CD4-positive, alpha-beta T cell treated with Interleukin-2 at 100 ng/mL for 4 hours (primary cell): ENCODE measurements at regions not wholly inside any gene's neighbourhood (a gene's known extent, or its start where the extent isn't known, plus 50 kb on each side); places are given as distances from the start of the nearest gene placed in this dataset.

Experiments used
- DNase-seq: peaks from one replicate; pipeline ENCODE4 v3.0.0-alpha.2; 2020; ENCODE audit warnings: low spot score

DNA sequence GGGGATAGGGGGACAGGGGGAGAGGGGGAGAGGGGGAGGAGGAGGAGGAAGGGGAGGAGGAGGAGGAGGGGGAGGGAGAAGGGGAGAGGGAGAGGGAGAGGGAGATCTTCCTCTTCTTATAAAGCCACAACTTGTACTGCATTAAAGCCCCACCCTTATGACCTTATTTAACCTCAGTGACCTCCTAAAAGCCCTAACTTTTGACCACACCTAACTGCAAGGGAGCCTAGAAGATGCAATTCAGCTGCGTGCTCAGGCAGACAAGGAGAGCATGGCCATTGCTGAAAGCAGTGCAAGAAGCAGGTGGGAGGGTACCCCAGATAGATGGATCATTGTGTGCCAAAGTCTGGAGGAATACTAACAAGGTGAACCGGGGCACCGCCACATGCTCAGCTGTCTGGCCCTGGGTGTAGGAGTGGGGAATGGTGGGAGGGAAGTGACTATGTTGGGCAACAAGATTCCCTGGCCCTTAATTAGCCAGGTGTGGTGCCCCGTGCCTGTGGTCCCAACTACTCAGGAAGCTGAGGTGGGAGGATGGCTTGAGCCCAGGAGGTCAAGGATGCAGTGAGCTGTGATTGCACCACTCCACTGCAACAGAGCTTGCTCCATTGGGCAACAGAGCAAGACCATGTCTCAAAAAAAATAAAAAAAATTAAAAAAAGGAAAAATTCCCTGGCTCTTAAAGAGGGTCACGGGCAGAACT lies 125.4 kb upstream of the BOD1 start:
- DNase-seq: no peak

DNA sequence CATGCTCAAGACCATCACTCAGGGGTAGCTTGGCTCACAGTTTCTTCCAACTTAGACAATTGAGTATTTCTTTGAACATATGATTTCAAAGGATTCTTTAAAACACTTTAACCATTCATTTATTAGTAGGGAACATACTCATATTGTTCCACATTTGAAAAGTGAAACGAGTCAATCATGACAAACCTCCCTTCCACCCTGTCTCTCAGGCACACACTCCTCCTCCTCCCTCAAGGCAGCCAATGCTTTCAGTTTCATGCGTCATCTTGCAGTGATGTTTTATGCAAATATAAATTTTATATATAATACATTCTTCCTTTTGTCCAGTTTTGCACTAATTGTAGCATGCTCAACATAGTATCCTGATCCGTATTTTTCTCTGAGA lies 126.0 kb upstream of the BOD1 start:
- DNase-seq: no peak

- no peak for DNase-seq
Observed at GRCh38 chr5:173743641-173744343, 127.3 kb upstream of the BOD1 start.

- no peak for DNase-seq
Observed at GRCh38 chr5:173744551-173744950, 128.1 kb upstream of the BOD1 start.

GRCh38 chr5:173745123-173745522 lies 128.7 kb upstream of the BOD1 start:
- no peak for DNase-seq

- no peak for DNase-seq
Observed at GRCh38 chr5:173745557-173745956, 129.1 kb upstream of the BOD1 start.

DNA sequence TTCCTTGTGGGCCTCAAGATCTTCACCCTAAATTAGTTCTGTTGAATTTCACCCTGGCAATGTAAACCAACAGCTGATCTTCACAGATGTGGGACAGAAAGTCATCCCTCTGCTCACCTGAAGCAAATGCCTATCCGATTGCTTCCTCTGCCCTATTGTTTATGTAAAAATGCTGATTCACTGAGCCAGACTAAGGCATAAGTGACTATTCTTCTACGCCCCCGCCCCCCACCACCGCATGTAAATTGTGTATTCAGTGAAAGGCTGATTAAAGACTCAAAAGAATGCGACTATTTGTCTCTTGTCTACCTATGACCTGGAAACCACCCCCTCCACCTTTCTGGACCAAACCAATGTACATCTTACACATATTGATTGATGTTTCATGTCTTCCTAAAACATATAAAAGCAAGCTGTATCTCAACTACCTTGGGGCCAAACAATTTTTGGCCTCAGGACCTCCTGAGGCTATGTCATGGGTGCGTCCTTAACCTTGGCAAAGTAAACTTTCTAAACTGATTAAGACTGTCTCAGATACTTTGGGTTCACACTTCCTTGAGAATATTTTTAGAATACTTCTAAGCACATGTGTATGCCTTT lies 129.7 kb upstream of the BOD1 start:
- no peak for DNase-seq

GRCh38 chr5:173747876-173748275 lies 131.4 kb upstream of the BOD1 start:
- no peak for DNase-seq

DNA sequence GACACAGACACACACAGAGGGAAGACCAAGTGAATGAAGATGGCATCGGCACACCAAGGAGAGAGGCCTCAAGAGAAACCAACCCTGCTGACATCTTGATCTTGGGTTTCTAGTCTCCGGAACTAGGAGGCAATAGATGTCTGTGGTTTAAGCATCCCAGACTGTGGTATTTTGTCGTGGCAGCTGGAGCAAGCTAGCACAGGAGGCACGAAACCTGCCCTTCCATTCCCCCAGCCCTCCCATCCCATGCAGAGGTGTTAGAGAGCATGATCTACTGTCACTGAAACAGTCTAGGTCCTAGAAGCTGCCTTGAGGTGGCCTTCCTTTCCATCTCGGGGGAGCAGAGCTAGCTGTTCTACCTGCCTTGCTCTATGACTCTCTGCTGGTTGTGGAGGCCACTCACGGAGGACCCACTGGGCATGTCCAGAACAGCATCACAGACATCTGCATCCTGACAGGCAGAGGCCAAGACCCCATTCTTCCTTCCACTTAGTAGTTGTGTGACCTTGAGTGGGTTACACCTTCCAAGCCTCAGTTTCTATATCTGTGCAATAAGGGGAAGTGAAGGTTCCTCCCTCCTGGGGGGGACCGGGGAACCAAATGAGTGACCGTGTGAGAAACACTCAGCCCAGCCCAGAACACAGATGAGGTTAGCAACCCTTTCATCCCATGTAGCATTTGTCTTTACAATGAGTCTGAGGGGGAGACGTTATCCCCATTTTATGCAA lies 134.3 kb upstream of the BOD1 start:
- DNase-seq: no peak

DNA sequence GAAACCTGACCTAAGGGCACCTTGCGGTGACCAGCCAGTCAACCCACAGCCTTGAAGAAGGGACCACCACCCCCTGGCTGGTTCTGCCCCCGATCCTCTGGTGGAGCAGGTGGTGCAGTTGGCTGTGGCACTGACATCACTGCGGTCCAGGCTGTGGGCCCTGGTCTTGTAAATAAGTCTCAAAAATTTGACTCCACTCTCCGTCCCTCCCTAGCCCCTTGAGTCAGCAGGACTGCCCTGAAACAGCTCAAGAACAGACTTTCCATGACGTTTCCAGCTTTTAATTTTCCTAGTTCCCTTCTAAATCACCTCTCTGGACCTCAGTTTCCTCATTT lies 134.8 kb upstream of the BOD1 start:
- no peak for DNase-seq

DNA sequence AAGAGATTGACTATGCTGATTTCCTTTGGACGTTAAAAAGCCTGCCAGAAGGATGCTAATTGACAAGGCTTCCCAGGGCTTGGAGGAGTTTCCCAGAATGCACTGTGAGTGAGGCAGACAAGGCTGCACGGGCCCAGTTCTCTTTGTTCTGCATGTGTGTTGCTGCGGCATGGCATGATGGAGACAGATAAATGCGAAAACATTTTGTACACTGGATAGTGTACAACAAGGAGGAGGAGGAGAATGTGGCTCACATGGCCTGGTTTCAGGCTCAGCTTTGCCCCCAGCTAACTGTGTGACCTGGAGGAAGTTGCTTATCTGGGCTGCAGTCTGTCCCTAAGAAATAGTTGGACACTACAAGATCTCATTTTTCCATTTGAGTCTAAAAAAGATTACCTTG lies 135.5 kb upstream of the CPEB4 start:
- no peak for DNase-seq

DNA sequence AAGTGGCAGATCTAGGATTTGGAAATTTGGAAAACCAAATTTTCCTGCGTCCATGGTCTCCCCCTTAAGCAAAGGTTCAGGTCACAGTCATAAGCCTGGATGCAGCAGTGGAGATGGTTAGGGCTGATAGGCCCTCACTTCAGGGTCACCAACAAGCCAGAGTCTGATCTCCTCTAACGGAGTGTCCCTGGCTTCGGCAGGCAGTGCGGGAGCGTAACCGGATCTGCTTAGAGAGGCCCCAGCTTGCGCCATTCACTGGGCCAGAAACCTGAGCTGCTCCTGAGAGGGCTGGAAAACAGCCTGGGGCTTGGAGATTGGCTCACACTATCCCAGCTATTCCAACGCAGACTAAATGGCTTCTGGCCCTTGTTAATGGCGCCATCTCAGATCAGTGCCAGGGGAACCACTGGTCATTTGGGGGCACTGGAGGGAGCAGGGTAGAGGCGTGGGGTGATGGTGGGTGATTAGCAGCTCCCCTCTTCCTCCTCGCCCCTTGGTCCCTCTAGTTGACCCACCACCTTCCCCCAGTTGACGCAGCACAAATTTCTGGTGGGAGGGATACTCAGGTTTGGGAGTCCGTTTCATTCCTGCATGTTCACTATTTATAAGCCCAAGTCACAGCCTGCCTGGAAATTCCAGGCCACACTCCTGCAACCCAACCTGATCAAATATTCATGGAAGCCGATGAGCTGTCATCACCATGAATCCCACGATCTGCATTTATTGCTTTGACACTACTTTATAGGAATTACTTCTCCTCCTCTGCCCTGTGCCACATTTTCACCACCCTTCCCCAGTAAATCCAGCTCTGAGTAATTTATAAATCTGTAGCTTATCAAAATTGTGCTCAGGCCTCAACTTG lies 134.6 kb upstream of the CPEB4 start:
- no peak for DNase-seq

DNA sequence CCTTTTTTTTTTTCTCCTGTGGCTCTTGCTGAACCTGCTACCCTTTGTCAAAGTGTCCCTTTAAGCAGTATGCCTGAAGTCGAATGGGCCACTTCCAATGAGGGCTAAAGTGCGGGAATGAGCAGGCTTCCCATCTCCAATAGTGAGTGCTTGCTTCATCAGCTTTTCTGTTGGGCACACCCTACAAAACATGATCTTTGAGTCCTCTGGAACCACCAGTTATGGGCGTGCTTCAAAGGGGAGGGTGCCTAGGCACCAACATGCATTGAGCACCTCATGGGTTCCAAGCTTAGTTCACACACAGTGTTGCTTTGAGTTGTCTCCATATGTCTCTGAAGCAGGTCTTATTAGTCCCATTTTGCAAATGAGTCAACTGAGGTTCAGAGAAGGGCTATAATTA lies 132.8 kb upstream of the CPEB4 start:
- no peak for DNase-seq

DNA sequence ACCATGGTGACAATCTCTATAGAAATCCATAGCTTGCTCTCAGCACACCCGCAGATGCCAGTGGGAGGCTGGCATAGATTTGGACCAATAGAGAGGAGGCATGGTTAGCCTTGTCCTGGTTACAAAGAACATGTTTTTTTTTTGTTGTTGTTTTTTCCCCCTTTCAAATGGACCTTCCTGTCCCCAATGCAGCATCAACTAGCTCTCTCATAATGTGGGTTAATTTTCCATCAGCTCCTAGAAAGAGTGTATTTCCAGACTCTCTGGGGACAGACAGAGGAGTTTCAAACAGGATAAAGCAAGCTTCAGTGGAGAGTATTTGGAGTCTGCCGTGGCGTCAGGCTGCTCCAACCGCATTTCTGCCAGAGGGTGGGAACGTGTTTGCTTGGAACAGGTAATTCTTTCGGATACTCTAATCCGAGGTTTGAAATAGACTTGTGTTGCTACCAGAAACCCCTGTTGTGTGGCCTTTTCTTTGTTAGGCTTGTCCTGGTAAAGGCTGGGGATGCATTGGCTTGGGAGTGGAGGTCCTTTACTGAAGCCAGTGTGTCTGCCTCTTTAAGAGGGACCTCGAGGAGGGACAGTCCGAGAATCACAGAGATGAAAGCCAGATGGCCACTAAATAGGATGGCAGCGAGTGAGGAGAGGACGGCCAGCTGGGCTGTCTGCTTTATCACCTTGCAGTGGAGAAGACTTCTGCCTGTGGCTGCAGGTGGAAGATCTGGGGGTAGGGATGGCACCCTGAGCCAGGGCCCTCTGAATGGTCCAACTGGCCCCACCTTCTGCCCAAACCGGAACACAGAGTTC lies 130.5 kb upstream of the CPEB4 start:
- no peak for DNase-seq

DNA sequence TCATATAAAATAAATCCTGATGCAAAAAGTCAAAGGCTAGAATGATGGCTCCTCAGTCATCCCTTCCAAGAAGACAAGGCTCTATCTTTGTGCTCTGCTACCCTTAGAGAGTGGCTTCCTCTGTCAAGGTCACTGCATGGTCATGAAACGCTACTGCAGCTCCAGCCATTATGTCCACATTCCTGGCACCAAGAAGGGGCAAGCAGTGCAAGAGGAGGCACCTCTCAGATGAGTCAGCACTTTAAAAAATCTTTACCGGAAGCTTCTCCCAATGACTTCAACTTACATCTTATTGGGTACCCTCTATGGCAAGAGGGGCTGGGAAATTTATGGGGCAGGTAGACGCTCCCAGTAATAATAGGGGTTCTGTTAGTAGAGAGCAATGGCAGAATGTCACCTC lies 129.5 kb upstream of the CPEB4 start:
- no peak for DNase-seq

GRCh38 chr5:173759691-173760090 lies 128.5 kb upstream of the CPEB4 start:
- DNase-seq: no peak

- no peak for DNase-seq
Observed at GRCh38 chr5:173760461-173761177, 127.5 kb upstream of the CPEB4 start.

DNA sequence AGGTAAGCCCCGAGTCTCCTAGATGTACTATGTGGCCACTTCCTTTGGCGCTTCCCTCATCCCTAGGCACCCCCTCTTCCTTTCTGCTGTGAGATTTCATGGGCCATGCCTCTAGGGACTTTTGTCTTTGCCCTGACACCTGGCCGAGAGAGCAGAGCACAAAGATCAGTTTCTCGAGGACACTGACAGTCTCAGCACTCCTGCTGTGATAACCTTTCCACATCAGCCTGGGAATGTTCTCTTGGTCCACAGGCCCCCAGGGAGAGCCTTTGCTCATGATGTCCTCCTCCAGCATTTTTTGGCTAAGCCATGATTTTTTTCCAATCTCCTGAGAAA lies 127.0 kb upstream of the CPEB4 start:
- no peak for DNase-seq

DNA sequence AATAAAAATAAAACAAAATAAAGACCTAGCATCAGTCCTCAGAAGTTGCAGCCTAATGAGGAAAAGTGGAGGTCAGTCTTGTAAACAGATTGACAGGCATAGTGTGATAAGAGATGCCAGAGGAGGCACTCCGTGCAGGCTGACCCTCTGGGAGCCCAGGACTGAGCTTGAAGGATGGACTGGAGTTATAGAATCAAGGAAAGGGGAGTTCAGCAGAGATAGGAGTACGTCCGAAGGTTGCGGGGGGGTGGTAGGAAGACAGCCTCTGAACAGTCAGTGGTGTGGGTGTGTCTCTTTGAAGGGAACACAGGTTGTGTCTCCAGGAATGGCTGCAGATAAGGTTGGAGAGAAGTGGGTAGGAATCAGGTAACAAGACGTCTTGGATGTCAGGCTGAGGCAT lies 126.1 kb upstream of the CPEB4 start:
- DNase-seq: no peak

DNA sequence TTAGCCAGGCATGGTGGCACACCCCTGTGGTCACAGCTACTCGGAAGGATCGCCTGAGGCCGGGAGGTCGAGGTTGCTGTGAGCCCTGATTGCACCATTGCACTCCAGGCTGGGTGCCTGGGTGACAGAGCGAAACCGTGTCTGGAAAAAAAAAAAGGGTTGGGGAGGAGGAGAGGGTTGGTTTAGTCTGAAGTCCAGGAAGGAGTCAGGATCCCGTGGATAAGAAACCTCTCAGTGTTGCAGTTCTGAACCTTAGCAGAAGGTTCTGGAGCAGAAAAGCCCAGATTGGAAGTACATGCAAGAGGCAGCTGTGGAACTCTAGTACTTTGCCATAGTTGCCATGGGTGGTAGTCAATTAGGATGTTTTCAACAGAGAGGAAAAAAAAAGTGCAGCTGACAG lies 125.2 kb upstream of the CPEB4 start:
- no peak for DNase-seq

DNA sequence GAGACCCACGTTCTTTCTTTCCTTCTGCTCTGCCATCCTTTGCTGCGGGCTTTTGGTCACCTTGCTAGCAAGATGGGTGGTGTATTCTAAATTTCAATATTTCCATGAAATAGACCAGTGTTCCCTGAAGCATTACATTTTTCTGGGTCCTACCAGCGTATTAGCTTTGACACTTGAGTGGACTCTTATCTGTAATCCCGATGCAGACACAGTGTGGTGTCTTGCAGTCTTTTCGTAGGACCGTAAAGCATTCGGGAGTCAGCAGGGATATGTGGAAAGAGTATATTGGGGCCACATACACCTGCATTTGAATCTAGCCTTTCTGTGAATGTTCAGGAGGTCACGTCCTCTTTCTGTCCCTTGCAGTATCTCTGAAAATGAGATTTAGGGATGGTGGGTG lies 124.7 kb upstream of the CPEB4 start:
- DNase-seq: no peak
